Fibroblast of peridontal ligament (primary cell): ENCODE measurements at regions not wholly inside any gene's neighbourhood (a gene's known extent, or its start where the extent isn't known, plus 50 kb on each side); places are given as distances from the start of the nearest gene placed in this dataset.

Source experiments
- DNase-seq: peaks from one replicate; pipeline ENCODE4 v3.0.0-alpha.2; 2010; ENCODE audit errors: extremely low read depth

GRCh38 chr12:125271892-125272291 lies 206.7 kb downstream of the AACS start:
- no peak for DNase-seq

- no peak for DNase-seq
Measured at GRCh38 chr12:125272383-125272933, 207.2 kb downstream of the AACS start.

- DNase-seq = no peak
Measured at GRCh38 chr12:125276567-125276966, 211.3 kb downstream of the AACS start.

GRCh38 chr12:125280482-125281377 lies 215.5 kb downstream of the AACS start:
- DNase-seq = no peak

GRCh38 chr12:125282921-125283320 lies 217.7 kb downstream of the AACS start:
- DNase-seq = no peak

- DNase-seq = no peak
Measured at GRCh38 chr12:125283521-125283920, 218.3 kb downstream of the AACS start.

- DNase-seq = no peak
Measured at GRCh38 chr12:125284087-125284486, 218.9 kb downstream of the AACS start.

GRCh38 chr12:125284945-125285685 lies 219.9 kb downstream of the AACS start:
- no peak for DNase-seq

- no peak for DNase-seq
Measured at GRCh38 chr12:125286005-125286727, 220.9 kb downstream of the AACS start.

GRCh38 chr12:125287155-125287847 lies 222.1 kb downstream of the AACS start:
- DNase-seq = no peak

GRCh38 chr12:125288931-125289928 lies 224.0 kb downstream of the AACS start:
- DNase-seq = no peak

- no peak for DNase-seq
Measured at GRCh38 chr12:125289970-125290369, 224.7 kb downstream of the AACS start.

GRCh38 chr12:125292700-125293099 lies 227.5 kb downstream of the AACS start:
- no peak for DNase-seq

- no peak for DNase-seq
Measured at GRCh38 chr12:125295550-125295949, 230.3 kb downstream of the AACS start.

- no peak for DNase-seq
Measured at GRCh38 chr12:125296701-125297100, 231.5 kb downstream of the AACS start.

GRCh38 chr12:125299840-125300239 lies 234.6 kb downstream of the AACS start:
- no peak for DNase-seq

- no peak for DNase-seq
Measured at GRCh38 chr12:125300249-125300648, 235.0 kb downstream of the AACS start.

GRCh38 chr12:125303337-125303736 lies 238.1 kb downstream of the AACS start:
- no peak for DNase-seq

GRCh38 chr12:125304029-125304428 lies 238.8 kb downstream of the AACS start:
- no peak for DNase-seq

- DNase-seq = no peak
Measured at GRCh38 chr12:125305231-125305630, 240.0 kb downstream of the AACS start.
